Peyer's patch (tissue), 4 donors: ENCODE measurements at regions not wholly inside any gene's neighbourhood (a gene's known extent, or its start where the extent isn't known, plus 50 kb on each side); places are given as distances from the start of the nearest gene placed in this dataset.

ENCODE experiments used
- POLR2A ChIP-seq, 2 donors: fragments of 450-650 bp; IDR thresholded peaks; one replicate each; pipeline ENCODE4 v1.5.1; 2017; ENCODE audit warnings: antibody characterized with exemption in 2 of 2, mild to moderate bottlenecking in 2 of 2, moderate library complexity in 2 of 2
- TF ChIP-seq, protein P1 (sequence below), 6 experiments: fragments of 450-650 bp in 4 of 6; fragments of 200-600 bp in 2 of 6; sonication (generic) in 1 of 6; IDR thresholded peaks; one replicate each; pipeline ENCODE4 v1.5.1; 2017 to 2019; ENCODE audit warnings: antibody characterized with exemption in 6 of 6, mild to moderate bottlenecking in 3 of 6, moderate library complexity in 1 of 6

DNA sequence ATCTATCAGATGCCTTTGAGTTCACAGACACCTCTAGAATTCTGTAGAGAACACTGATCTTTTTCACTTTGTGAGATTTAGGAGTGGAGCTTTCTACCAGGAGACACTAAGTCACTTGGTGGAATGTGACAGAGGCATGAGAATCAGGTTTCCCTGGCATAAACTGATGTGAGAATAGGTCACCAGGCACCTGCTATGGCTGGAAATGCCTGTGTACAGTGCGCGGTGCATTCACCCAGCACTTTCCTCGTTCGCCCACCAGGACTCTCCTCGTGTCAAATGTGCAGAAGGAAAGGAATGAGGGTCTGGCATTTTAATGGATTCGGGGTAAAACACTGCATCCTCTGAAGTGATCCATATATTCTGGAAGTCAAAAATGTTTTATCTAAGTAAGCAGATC lies 281.8 kb upstream of the TUT7 start:
- TF ChIP-seq, protein P1, sequence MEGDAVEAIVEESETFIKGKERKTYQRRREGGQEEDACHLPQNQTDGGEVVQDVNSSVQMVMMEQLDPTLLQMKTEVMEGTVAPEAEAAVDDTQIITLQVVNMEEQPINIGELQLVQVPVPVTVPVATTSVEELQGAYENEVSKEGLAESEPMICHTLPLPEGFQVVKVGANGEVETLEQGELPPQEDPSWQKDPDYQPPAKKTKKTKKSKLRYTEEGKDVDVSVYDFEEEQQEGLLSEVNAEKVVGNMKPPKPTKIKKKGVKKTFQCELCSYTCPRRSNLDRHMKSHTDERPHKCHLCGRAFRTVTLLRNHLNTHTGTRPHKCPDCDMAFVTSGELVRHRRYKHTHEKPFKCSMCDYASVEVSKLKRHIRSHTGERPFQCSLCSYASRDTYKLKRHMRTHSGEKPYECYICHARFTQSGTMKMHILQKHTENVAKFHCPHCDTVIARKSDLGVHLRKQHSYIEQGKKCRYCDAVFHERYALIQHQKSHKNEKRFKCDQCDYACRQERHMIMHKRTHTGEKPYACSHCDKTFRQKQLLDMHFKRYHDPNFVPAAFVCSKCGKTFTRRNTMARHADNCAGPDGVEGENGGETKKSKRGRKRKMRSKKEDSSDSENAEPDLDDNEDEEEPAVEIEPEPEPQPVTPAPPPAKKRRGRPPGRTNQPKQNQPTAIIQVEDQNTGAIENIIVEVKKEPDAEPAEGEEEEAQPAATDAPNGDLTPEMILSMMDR (IDR thresholded peaks at IDR 0.05): no peak
- TF ChIP-seq POLR2A (IDR thresholded peaks at IDR 0.05): no peak
